HFF-Myc (cell line): ENCODE measurements at regions not wholly inside any gene's neighbourhood (a gene's known extent, or its start where the extent isn't known, plus 50 kb on each side); places are given as distances from the start of the nearest gene placed in this dataset.
A peak's percentile ranks its signal among the peaks of the same experiment; 100 is the strongest.

Source experiments
- DNase-seq: peaks from one replicate; pipeline ENCODE4 v3.0.0-alpha.2; 2011; ENCODE audit warnings: low read depth; ENCODE audit errors: extremely low read depth
- H3K4me3 ChIP-seq: replicated peaks from 2 replicates; pipeline ENCODE4 v1.5.1; 2011; ENCODE audit warnings: low read depth, mild to moderate bottlenecking, control low read depth, low read length
- CTCF ChIP-seq: IDR thresholded peaks from 2 replicates; pipeline ENCODE4 v1.5.1; 2012; ENCODE audit warnings: mild to moderate bottlenecking, low read depth, low read length, control low read depth; ENCODE audit errors: missing control alignments

DNA sequence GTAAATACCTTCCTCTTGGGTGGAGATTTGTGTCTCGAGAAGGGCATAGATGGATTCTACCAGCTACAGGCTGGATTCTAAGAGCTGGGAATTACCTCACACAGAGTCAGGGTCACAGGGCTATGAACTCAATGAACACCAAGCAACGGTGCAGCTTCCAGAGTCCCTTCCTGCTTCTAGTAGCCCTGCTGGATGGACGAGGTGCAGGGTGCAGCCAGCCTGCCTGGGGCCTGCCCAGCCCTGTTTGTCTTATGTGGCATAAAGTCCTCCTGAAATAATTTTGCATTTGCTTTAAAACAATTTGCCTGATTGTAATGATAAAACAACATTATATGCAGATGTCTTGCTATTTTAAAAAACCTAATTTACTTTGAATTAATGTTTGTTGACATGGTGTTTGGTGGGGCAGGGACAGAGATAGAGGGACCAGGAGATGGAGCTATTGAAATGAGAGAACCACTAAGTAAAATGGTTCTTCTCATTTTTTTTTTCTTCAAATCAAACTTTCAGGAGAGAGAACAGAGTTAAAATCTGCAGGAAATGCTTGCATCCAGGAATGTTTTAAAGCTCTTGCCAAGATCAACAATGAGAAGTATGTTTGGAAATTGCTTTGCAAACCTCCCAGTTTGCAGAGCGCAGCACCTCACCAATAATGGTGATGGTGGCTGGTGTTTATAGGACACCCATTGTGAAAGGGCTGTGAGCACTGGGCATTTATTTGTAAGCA, 305.4 kb upstream of the PODXL start:
- DNase-seq = no peak
- TF ChIP-seq CTCF = no peak

DNA sequence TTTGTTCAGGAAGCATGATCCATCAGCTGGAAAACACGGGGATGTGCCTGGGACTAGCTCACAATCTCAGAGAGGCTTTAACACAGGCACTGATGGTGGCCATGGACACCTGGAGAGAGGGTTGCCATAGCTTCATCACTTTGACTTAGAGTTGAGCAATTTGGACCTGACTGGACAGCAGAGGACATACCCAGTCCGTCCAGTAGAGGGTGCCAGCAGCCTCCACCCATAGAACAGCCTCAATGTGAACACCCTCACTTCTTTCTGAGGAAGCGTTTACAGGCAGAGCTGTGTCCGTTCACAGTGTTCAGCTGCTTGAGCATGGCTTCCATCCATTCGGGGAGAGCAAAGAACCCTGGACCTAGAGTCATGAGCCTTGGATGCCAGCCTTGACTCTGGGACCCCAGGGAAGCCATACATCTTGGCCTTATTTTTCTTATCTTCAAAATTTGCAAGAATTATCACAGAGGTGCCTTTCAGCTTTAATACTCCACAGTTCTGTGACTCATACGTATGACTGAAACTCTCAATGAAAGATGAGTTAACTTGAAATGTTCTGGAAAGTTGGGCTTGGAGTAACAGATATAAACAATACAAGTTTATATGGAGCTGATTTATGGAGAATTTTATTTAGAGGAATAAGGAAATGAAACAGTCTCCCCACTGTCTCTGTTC, 302.9 kb upstream of the PODXL start:
- DNase-seq = peak; percentile 38
- peak; percentile 93 for TF ChIP-seq CTCF
- H3K4me3 ChIP-seq = no peak overlapping the region

More for the DNA sequence above, 305.4 kb upstream of the PODXL start:
- H3K4me3 ChIP-seq = no peak overlapping the region

- DNase-seq = no peak
- no peak for TF ChIP-seq CTCF
- H3K4me3 ChIP-seq = no peak overlapping the region
Measured at GRCh38 chr7:131858611-131859010, 302.2 kb upstream of the PODXL start.

- H3K4me3 ChIP-seq = no peak overlapping the region
- TF ChIP-seq CTCF = no peak
- DNase-seq = no peak
Measured at GRCh38 chr7:131849472-131849871, 293.0 kb upstream of the PODXL start.

- DNase-seq = no peak
- no peak overlapping the region for H3K4me3 ChIP-seq
- TF ChIP-seq CTCF = no peak
Measured at GRCh38 chr7:131848033-131848432, 291.6 kb upstream of the PODXL start.

GRCh38 chr7:131845573-131846314, 289.3 kb upstream of the PODXL start:
- DNase-seq = no peak
- H3K4me3 ChIP-seq = no peak overlapping the region
- TF ChIP-seq CTCF = no peak
